ENCODE measurements at regions not wholly inside any gene's neighbourhood (a gene's known extent, or its start where the extent isn't known, plus 50 kb on each side); places are given as distances from the start of the nearest gene placed in this dataset.

- H3K9me3 ChIP-seq, result no peaks in the 10 kb centered on the region
Measured at GRCh38 chr11:10629411-10630002, 61.0 kb upstream of the LYVE1 start.

GRCh38 chr11:10628508-10629236 is 60.2 kb upstream of the LYVE1 start:
- TF ChIP-seq CTCF (IDR thresholded peaks at IDR 0.05), result no peak
- TF ChIP-seq POLR2A (IDR thresholded peaks at IDR 0.05), result no peak
- peaks cover 0 to 17% (median 7%) of the 10 kb centered on the region in 4 donors for H3K4me1 ChIP-seq
- peak overlapping the region in 1 of 4 donors; percentile 25 for H3K27ac ChIP-seq
- H3K4me3 ChIP-seq, result no peak overlapping the region
- no peaks in the 10 kb centered on the region for H3K9me3 ChIP-seq
- H3K36me3 ChIP-seq, result peaks cover 0 to 4% (median 0%) of the 10 kb centered on the region in 3 donors
- DNase-seq, result peak in 2 of 3 donors; percentile 76 to 79
- no peaks in the 10 kb centered on the region for H3K27me3 ChIP-seq

More at GRCh38 chr11:10629411-10630002, 61.0 kb upstream of the LYVE1 start:
- Histone ChIP-seq H3K4me1 (peaks cover 0 to 10% (median 5%) of the 10 kb centered on the region in 4 donors), H3K4me3 (no peak overlapping the region), H3K27ac (no peak overlapping the region), H3K27me3 (no peaks in the 10 kb centered on the region), H3K36me3 (peaks cover 0 to 4% (median 0%) of the 10 kb centered on the region in 3 donors)
- TF ChIP-seq POLR2A (IDR thresholded peaks at IDR 0.05) (no peak), CTCF (IDR thresholded peaks at IDR 0.05) (no peak)
- DNase-seq, result no peak

- TF ChIP-seq POLR2A (IDR thresholded peaks at IDR 0.05) (no peak), CTCF (IDR thresholded peaks at IDR 0.05) (no peak)
- Histone ChIP-seq H3K36me3 (peaks cover 0 to 4% (median 0%) of the 10 kb centered on the region in 3 donors), H3K27me3 (no peaks in the 10 kb centered on the region), H3K4me3 (no peak overlapping the region), H3K9me3 (no peaks in the 10 kb centered on the region), H3K4me1 (peaks cover 0 to 24% (median 7%) of the 10 kb centered on the region in 4 donors), H3K27ac (no peak overlapping the region)
- no peak for DNase-seq
Measured at GRCh38 chr11:10627816-10628215, 59.4 kb upstream of the LYVE1 start.

GRCh38 chr11:10627291-10627690 is 58.8 kb upstream of the LYVE1 start:
- Histone ChIP-seq H3K27me3 (no peaks in the 10 kb centered on the region), H3K36me3 (peaks cover 0 to 4% (median 0%) of the 10 kb centered on the region in 3 donors), H3K9me3 (no peaks in the 10 kb centered on the region), H3K4me3 (no peak overlapping the region), H3K27ac (no peak overlapping the region), H3K4me1 (peaks cover 0 to 24% (median 7%) of the 10 kb centered on the region in 4 donors)
- no peak for TF ChIP-seq CTCF (IDR thresholded peaks at IDR 0.05)
- no peak for TF ChIP-seq POLR2A (IDR thresholded peaks at IDR 0.05)
- no peak for DNase-seq

GRCh38 chr11:10625982-10626311 is 57.5 kb upstream of the LYVE1 start:
- Histone ChIP-seq H3K9me3 (no peaks in the 10 kb centered on the region), H3K27me3 (no peaks in the 10 kb centered on the region), H3K4me3 (no peak overlapping the region), H3K4me1 (peaks cover 0 to 24% (median 7%) of the 10 kb centered on the region in 4 donors), H3K27ac (peak overlapping the region in 1 of 4 donors; percentile 59), H3K36me3 (peaks cover 0 to 4% (median 0%) of the 10 kb centered on the region in 3 donors)
- DNase-seq, result no peak
- TF ChIP-seq POLR2A (IDR thresholded peaks at IDR 0.05) (no peak), CTCF (IDR thresholded peaks at IDR 0.05) (no peak)

Data from Peyer's patch (tissue), 4 donors.